Prostate gland (tissue), 2 donors: ENCODE measurements at regions not wholly inside any gene's neighbourhood (a gene's known extent, or its start where the extent isn't known, plus 50 kb on each side); places are given as distances from the start of the nearest gene placed in this dataset.

Source experiments
- POLR2A ChIP-seq: fragments of 450-650 bp; IDR thresholded peaks from one replicate; pipeline ENCODE4 v1.6.1; 2016; ENCODE audit warnings: antibody characterized with exemption, mild to moderate bottlenecking
- POLR2AphosphoS5 ChIP-seq: sonication (generic); formaldehyde crosslinking; IDR thresholded peaks from one replicate; pipeline ENCODE4 v1.6.1; 2017; ENCODE audit warnings: antibody characterized with exemption
- TF ChIP-seq, protein P1 (sequence below), 4 experiments: fragments of 200-600 bp in 2 of 4; fragments of 450-650 bp in 2 of 4; sonication (generic) in 2 of 4; IDR thresholded peaks; 1 replicate in 3 of 4; 2 replicates in 1 of 4; pipeline ENCODE4 v1.5.1; 2016 to 2019; ENCODE audit warnings: antibody characterized with exemption in 4 of 4, mild to moderate bottlenecking in 2 of 4, moderate library complexity in 2 of 4

DNA sequence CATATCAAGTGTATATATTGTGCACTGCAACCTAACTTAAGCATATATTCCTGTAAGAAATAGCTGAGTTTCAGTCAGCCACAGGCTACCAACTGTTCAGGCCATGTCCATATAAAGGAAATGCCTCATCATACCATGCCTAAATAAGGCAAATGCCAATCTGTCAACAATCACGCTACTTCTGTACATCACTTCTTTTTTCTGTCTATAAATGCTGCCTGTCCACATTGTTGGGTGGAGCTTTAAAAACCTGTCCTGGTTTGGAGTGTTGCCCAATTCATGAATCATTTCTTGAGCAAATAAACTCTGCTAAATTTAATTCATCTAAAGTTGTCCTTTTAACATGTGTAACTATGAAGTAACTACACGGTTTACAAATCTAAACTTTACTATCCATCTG, 1091.9 kb downstream of the NSUN3 start:
- TF ChIP-seq, protein P1, sequence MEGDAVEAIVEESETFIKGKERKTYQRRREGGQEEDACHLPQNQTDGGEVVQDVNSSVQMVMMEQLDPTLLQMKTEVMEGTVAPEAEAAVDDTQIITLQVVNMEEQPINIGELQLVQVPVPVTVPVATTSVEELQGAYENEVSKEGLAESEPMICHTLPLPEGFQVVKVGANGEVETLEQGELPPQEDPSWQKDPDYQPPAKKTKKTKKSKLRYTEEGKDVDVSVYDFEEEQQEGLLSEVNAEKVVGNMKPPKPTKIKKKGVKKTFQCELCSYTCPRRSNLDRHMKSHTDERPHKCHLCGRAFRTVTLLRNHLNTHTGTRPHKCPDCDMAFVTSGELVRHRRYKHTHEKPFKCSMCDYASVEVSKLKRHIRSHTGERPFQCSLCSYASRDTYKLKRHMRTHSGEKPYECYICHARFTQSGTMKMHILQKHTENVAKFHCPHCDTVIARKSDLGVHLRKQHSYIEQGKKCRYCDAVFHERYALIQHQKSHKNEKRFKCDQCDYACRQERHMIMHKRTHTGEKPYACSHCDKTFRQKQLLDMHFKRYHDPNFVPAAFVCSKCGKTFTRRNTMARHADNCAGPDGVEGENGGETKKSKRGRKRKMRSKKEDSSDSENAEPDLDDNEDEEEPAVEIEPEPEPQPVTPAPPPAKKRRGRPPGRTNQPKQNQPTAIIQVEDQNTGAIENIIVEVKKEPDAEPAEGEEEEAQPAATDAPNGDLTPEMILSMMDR (IDR thresholded peaks at IDR 0.05), result no peak
- TF ChIP-seq POLR2A, result no peak
- TF ChIP-seq POLR2AphosphoS5, result peak; percentile 54
